ENCODE measurements at regions not wholly inside any gene's neighbourhood (a gene's known extent, or its start where the extent isn't known, plus 50 kb on each side); places are given as distances from the start of the nearest gene placed in this dataset.

- TF ChIP-seq CTCF (IDR thresholded peaks at IDR 0.05) = no peak
- Mint-ChIP-seq H3K4me1 (ENCODE audit: unreplicated experiment) (no peaks in the 10 kb centered on the region), H3K27ac (ENCODE audit: unreplicated experiment) (no peak overlapping the region), H3K36me3 (ENCODE audit: unreplicated experiment) (no peaks in the 10 kb centered on the region), H3K9me3 (ENCODE audit: unreplicated experiment) (peaks cover 21% of the 10 kb centered on the region), H3K4me3 (ENCODE audit: unreplicated experiment) (no peak overlapping the region), H3K27me3 (ENCODE audit: unreplicated experiment) (no peaks in the 10 kb centered on the region)
- no peak for DNase-seq (ENCODE audit: extremely low spot score, unreplicated experiment)
Observed at GRCh38 chr16:62661435-62661834, 625.2 kb upstream of the CDH8 start.

GRCh38 chr16:62657116-62657515 lies 620.9 kb upstream of the CDH8 start:
- TF ChIP-seq CTCF (IDR thresholded peaks at IDR 0.05) = no peak
- Mint-ChIP-seq H3K27ac (ENCODE audit: unreplicated experiment) (no peak overlapping the region), H3K27me3 (ENCODE audit: unreplicated experiment) (no peaks in the 10 kb centered on the region), H3K4me1 (ENCODE audit: unreplicated experiment) (no peaks in the 10 kb centered on the region), H3K9me3 (ENCODE audit: unreplicated experiment) (peaks cover 15% of the 10 kb centered on the region), H3K36me3 (ENCODE audit: unreplicated experiment) (no peaks in the 10 kb centered on the region), H3K4me3 (ENCODE audit: unreplicated experiment) (no peak overlapping the region)
- DNase-seq (ENCODE audit: extremely low spot score, unreplicated experiment) = no peak

GRCh38 chr16:62652441-62653120 lies 616.3 kb upstream of the CDH8 start:
- H3K27ac Mint-ChIP-seq (ENCODE audit: unreplicated experiment) = no peak overlapping the region
- H3K27me3 Mint-ChIP-seq (ENCODE audit: unreplicated experiment) = no peaks in the 10 kb centered on the region
- peaks cover 19% of the 10 kb centered on the region for H3K9me3 Mint-ChIP-seq (ENCODE audit: unreplicated experiment)
- H3K36me3 Mint-ChIP-seq (ENCODE audit: unreplicated experiment) = no peaks in the 10 kb centered on the region
- no peak overlapping the region for H3K4me3 Mint-ChIP-seq (ENCODE audit: unreplicated experiment)
- DNase-seq (ENCODE audit: extremely low spot score, unreplicated experiment) = no peak
- no peaks in the 10 kb centered on the region for H3K4me1 Mint-ChIP-seq (ENCODE audit: unreplicated experiment)
- TF ChIP-seq CTCF (IDR thresholded peaks at IDR 0.05) = no peak

GRCh38 chr16:62648256-62648655 lies 612.0 kb upstream of the CDH8 start:
- H3K27me3 Mint-ChIP-seq (ENCODE audit: unreplicated experiment) = no peaks in the 10 kb centered on the region
- no peak for DNase-seq (ENCODE audit: extremely low spot score, unreplicated experiment)
- no peak overlapping the region for H3K4me3 Mint-ChIP-seq (ENCODE audit: unreplicated experiment)
- no peaks in the 10 kb centered on the region for H3K36me3 Mint-ChIP-seq (ENCODE audit: unreplicated experiment)
- no peak for TF ChIP-seq CTCF (IDR thresholded peaks at IDR 0.05)
- peaks cover 25% of the 10 kb centered on the region for H3K9me3 Mint-ChIP-seq (ENCODE audit: unreplicated experiment)
- no peaks in the 10 kb centered on the region for H3K4me1 Mint-ChIP-seq (ENCODE audit: unreplicated experiment)
- no peak overlapping the region for H3K27ac Mint-ChIP-seq (ENCODE audit: unreplicated experiment)

- Mint-ChIP-seq H3K36me3 (ENCODE audit: unreplicated experiment) (no peaks in the 10 kb centered on the region), H3K9me3 (ENCODE audit: unreplicated experiment) (peaks cover 26% of the 10 kb centered on the region), H3K4me3 (ENCODE audit: unreplicated experiment) (no peak overlapping the region), H3K27ac (ENCODE audit: unreplicated experiment) (no peak overlapping the region), H3K4me1 (ENCODE audit: unreplicated experiment) (no peaks in the 10 kb centered on the region), H3K27me3 (ENCODE audit: unreplicated experiment) (no peaks in the 10 kb centered on the region)
- DNase-seq (ENCODE audit: extremely low spot score, unreplicated experiment) = no peak
- no peak for TF ChIP-seq CTCF (IDR thresholded peaks at IDR 0.05)
Observed at GRCh38 chr16:62644030-62644812, 608.0 kb upstream of the CDH8 start.
